NCI-H524 (cell line): ENCODE measurements at regions not wholly inside any gene's neighbourhood (a gene's known extent, or its start where the extent isn't known, plus 50 kb on each side); places are given as distances from the start of the nearest gene placed in this dataset.
"Not testable (repeated sequence)": the region's sequence is repeated elsewhere in the genome, so short reads cannot be mapped to it uniquely, and the experiment has no call there.

Experiments used
- DNase-seq, 2 experiments: peaks; one replicate each; lab custom pipeline; 2025; lab: John Stamatoyannopoulos, UW

DNA sequence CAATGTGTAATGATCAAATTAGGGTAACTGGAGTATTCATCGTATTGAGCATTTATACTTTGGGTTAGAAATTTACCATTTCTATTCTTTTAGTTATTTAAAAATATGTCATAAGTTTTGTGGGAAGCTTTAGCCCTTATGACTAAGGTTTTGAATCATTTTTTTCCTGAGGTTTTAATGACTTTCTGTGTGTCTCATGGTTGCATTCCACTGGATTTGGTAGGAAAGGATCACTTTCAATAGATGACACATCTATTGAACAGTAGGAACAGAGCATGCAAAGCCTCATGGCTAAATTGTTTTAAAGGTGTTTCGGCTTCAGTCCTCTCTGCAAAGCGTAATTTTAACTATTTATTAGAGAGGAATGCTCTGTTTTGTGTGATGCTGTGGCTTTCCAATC is 512.4 kb upstream of the CHD1 start:
- no peak for DNase-seq

DNA sequence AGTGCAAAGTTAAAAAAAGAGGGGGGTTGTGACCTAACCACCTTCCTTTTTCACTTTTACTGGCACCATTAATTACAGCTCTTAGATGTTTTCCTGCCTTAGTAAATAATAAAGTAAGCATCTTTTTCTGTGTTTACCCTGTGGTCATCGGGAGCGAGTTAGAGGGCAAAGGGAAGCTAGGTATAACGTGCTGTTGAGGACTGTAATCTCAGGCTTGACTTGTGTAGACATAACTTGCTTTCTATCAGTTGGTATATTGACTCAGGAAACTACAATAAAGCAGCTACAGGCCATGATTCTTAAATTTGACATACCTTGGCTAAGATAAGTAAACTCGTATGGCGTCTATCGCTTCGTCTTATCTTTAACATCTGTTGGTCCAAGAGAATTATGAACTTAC is 509.8 kb upstream of the CHD1 start:
- no peak for DNase-seq

GRCh38 chr5:99437986-99438385 is 509.2 kb upstream of the CHD1 start:
- no peak for DNase-seq

- not testable (repeated sequence) for DNase-seq
These were observed 494.6 kb upstream of the CHD1 start for GRCh38 chr5:99423396-99423795.

DNA sequence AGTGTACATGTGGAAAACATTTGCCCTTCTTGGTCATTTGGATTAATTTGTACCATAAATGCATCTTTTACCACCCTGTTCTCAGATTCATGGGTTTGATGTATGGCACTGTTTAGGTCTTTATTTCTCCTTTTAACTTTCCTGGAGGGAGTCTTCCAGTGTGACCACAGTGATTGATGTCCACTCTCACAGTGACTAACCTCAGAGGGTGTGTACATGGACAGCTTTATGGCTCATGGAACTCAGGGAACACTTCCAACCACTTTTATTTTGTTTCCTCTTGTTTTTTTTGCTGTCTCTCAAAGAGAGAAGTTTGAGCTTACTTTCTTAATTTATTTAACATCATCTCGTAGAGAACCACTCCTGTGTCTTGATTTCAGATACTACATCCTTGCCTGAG is 489.8 kb upstream of the CHD1 start:
- DNase-seq: not testable (repeated sequence)

- DNase-seq: not testable (repeated sequence)
These were observed 481.6 kb upstream of the CHD1 start for GRCh38 chr5:99410386-99410785.

DNA sequence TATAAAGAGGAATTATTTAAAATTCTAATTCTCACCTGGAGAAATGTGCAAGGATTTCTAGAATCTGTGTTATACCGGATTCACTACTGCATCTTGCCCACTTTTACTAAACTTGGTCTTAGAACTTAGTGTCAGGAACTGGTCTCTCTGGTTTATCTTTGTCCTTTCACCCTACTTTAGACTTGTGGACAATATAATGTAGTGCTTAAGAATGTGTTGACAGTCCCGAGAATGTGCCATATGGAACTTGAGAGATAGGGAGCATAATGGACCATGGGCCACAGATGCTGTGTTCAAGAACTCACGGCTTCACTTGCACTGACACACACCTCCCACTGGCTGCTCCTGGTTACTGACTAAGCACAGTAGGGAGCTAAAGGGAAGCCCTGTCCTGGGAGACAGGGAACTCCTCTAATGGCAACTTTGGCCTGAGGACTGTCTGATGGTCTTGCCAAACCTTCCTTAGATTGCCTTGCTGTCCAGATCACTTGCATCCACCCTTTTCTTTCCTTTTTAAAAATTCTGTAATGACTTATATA is 476.0 kb upstream of the CHD1 start:
- peak in 1 of 2 experiments; percentile 41 for DNase-seq

DNA sequence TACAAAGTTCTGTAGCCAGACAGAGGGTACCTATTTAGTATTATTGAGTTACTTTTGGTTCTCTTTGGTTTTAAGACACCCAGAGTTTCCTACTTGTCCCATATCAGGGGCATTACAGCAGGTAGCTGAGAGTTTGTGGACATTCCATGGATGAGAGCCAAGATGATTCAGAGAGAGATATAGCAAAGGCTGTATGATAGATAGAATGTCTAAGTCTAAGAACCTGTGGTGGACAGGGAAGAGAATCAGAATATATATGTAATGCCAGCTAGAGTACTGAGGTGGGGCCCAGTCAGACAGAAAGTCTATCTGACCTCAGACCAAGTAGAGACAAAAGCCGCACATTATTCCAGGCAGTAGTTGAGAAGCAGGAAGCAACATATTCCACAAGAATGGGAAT is 471.8 kb upstream of the CHD1 start:
- DNase-seq: not testable (repeated sequence)

DNA sequence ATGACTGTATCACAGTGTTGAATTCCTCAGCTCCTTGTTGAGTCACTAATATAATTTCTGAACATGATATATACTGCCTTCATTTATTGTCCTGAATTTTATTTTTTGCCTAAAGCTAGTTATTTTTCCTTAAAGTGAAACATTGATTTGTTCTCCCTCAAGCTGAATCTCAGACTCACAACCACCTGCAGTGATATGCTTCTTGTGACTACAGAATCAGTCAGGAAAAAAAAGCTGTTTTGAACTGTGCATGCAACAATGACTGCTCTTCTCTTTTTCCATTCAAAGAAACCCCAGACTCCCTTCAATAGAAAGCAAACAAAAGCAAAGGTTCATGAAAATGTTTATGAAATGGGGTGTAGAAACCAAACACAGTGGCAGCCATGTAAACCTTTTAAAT is 470.2 kb upstream of the CHD1 start:
- DNase-seq: no peak

- DNase-seq: no peak
These were observed 457.7 kb upstream of the CHD1 start for GRCh38 chr5:99386406-99387077.

- DNase-seq: no peak
These were observed 450.4 kb upstream of the CHD1 start for GRCh38 chr5:99379187-99379586.

- no peak for DNase-seq
These were observed 449.6 kb upstream of the CHD1 start for GRCh38 chr5:99378443-99378842.

DNA sequence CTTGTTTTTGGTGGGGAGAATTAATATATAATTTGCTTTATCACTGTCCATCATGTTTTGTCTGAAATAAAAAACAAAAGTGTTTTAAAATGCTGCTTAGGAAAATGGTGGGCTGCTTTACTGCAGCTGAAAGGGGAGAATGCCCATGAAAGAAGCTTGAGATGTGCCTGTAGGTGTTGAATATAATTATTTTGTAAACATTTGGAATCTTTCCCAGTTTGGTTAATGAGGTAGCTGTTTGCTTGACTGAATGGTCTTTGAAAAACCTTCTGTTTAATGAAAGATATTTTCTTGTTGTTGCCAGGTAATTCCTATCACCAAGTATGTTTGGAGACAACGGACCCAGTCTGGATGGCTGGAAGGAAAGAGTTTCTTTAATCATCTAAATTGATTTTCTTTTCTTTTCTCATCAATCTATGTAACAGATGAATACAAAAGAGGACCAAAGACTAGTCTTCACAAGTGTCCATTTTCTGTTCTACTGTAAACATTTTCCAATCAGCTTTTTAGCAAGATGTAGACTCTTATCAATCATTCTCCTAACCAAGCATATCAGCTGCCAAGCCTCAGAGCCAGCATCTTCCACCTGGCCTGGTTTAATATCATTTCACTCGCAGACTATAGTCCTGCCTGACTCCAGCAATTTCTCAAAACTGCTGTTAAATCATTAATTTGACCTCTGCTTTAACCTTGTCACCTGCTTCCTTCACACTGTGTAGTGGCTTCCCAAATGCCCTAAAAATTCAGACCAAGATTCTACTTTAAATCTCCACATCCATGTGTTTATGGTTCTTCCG is 441.2 kb upstream of the CHD1 start:
- DNase-seq: no peak

DNA sequence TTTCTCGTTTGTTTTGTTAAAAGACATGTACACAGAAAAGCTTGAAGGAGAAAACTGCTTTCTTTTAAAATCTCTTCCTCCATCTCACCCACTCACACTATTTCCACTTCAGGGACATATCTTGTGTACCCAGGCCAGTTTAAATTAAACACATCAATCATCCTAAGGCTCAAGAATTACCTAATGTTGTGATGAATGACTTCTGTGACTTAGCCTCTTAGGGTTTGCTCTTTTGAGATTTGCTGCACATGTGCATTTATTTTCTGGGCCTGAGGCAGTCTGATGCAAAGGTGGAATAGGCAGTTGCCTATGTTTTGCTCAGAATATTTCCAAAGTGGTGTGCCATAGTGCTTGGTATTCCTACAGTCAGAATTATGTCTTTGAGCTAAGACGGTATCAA is 439.9 kb upstream of the CHD1 start:
- DNase-seq: no peak

DNA sequence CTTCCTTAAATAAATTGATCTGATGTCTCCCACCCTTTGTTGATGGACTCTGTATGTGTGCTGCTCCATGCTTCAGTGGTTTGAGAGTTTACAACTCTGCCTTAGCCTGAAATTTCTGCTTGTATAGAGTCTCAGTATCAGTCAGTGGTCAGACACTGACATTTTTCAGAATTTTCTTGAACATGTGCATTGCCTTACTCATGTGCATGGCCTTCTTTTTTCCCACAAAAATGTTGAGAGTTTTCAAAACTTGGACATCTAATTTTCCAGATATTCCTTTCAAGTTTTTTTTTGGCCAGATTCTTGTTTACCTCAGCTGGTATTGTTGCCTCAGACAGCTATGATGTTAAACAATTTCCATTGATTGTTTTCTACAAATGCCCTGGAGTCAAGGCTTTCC is 427.1 kb upstream of the CHD1 start:
- DNase-seq: no peak

DNA sequence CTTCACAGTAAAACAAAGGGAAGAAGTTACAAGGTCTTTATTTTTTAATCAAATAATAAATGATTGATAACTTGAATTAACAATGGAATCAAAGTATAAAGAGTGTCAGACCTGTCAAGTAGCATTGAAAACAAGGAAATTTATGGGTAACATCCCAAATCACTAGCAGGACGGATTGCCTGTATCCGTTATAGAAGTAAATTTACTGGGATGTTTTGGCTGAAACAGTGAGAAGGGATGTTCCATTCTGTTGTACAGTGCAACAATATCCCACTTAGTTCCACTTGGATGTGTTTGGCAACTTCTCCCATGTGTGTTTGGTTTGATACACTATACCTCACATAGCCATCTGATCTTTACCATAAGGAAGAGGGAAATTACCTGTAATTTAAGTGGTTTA is 421.0 kb upstream of the CHD1 start:
- peak in 1 of 2 experiments; percentile 3 for DNase-seq

GRCh38 chr5:99348597-99348996 is 419.8 kb upstream of the CHD1 start:
- no peak for DNase-seq

GRCh38 chr5:99339758-99340157 is 411.0 kb upstream of the CHD1 start:
- DNase-seq: not testable (repeated sequence)

GRCh38 chr5:99334936-99335335 is 406.1 kb upstream of the CHD1 start:
- no peak for DNase-seq

DNA sequence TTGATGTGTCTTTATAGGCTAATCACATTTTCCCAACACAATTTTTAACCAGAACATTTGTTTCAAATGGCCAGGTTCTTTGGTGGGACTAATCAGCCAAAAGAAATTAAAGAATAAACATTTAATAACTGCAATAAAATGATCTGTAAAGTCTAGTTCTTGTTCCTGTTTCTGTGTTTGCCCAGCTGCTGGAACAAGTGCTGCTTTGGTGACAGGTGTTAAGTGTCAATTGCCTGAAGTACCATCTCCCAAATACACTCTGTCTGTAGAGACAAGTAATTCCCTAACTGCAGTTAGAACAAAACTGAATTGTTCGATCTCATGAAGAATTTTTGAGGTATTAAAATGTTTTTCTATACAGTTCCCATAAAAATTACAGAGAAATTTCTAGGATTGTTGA is 402.3 kb upstream of the CHD1 start:
- DNase-seq: peak; percentile 6 to 50

- peak; percentile 59 to 87 for DNase-seq
These were observed 391.6 kb upstream of the CHD1 start for GRCh38 chr5:99320436-99320835.

- no peak for DNase-seq
These were observed 388.3 kb upstream of the CHD1 start for GRCh38 chr5:99317136-99317535.

- no peak for DNase-seq
These were observed 387.7 kb upstream of the CHD1 start for GRCh38 chr5:99316484-99316883.
